ENCODE measurements at regions not wholly inside any gene's neighbourhood (a gene's known extent, or its start where the extent isn't known, plus 50 kb on each side); places are given as distances from the start of the nearest gene placed in this dataset.

- H4K20me1 ChIP-seq (replicated peaks in 1 of 2; ENCODE audit: control insufficient read depth in 1 of 2, insufficient read depth in 2 of 2, low read length in 2 of 2) = no peaks in the 10 kb centered on the region
- no peak overlapping the region for H3K56ac ChIP-seq (replicated peaks; ENCODE audit: insufficient read length, low read depth, low read length)
- no peak overlapping the region for H3K9ac ChIP-seq (replicated peaks in 1 of 4; ENCODE audit: extremely low read depth in 1 of 4, low read depth in 3 of 4, low read length in 3 of 4)
- no peaks in the 10 kb centered on the region for H3K23me2 ChIP-seq (ENCODE audit: low read depth, low read length)
- H2BK120ac ChIP-seq (replicated peaks; ENCODE audit: low read depth, low read length) = no peak overlapping the region
- H3K14ac ChIP-seq (ENCODE audit: insufficient read length) = no peak overlapping the region
- H4K91ac ChIP-seq (replicated peaks; ENCODE audit: insufficient read length, low read length) = no peak overlapping the region
- H4K5ac ChIP-seq (ENCODE audit: insufficient read length, low read depth, low read length) = no peak overlapping the region
- H3K27ac ChIP-seq (ENCODE audit: low read depth, low read length) = no peak overlapping the region
- no peak overlapping the region for H2BK5ac ChIP-seq (ENCODE audit: low read depth, low read length)
- 92% methylated on average over 3 of the region's 3 CpGs; no CpG with 5 or more reads in 1 of the 2 experiments for WGBS, 2 experiments (ENCODE audit: extremely low coverage in 1 of 2, insufficient coverage in 1 of 2, insufficient read length in 1 of 2, insufficient replicate concordance in 2 of 2, low coverage in 1 of 2, low lambda C conversion rate in 2 of 2, missing lambda C conversion rate in 1 of 2)
- no peak overlapping the region for H3K4me2 ChIP-seq (ENCODE audit: insufficient read depth in 1 of 2, low read depth in 2 of 2, low read length in 2 of 2)
- peak overlapping the region; percentile 84; the same call in 1 of the 2 replicates for H2AFZ ChIP-seq (ENCODE audit: low read length)
- DNase-seq (ENCODE audit: low read depth in 1 of 2, low spot score in 2 of 2) = peak in 1 of 2 experiments; percentile 51
- FAIRE-seq = no peak
- H2BK15ac ChIP-seq (ENCODE audit: low read length) = no peak overlapping the region
- H2BK20ac ChIP-seq (ENCODE audit: low read length) = no peak overlapping the region
- no peak overlapping the region for H3K4me3 ChIP-seq (ENCODE audit: extremely low read depth in 1 of 4, insufficient read depth in 2 of 4, low read depth in 3 of 4, low read length in 4 of 4)
- H3K27me3 ChIP-seq (replicated peaks in 1 of 4; ENCODE audit: control insufficient read depth in 3 of 4, extremely low read depth in 1 of 4, insufficient read depth in 3 of 4, low read length in 3 of 4) = no peaks in the 10 kb centered on the region
- no peaks in the 10 kb centered on the region for H3K79me2 ChIP-seq (ENCODE audit: control insufficient read depth in 1 of 2, insufficient read depth in 2 of 2, low read length in 2 of 2)
- H2BK12ac ChIP-seq (ENCODE audit: low read depth, low read length) = no peak overlapping the region
- H2AK5ac ChIP-seq (ENCODE audit: low read depth, low read length) = no peak overlapping the region
- no peaks in the 10 kb centered on the region for H3K9me3 ChIP-seq (ENCODE audit: insufficient read depth in 2 of 2, low read depth in 1 of 2, low read length in 1 of 2)
- CTCF ChIA-PET (ENCODE audit: partially characterized antibody) = interaction anchor here (0.6 to 1.3 kb wide), 5 partner anchors 11 to 194 kb away, joined by 3 to 4 read pairs (median 3); no protein-coding TSS in a partner anchor
- H3K18ac ChIP-seq (ENCODE audit: extremely low read depth, low read length) = no peak overlapping the region
- no peaks in the 10 kb centered on the region for H3K36me3 ChIP-seq (ENCODE audit: control insufficient read depth in 2 of 4, insufficient read depth in 4 of 4, low read length in 3 of 4)
- no peak overlapping the region for H4K8ac ChIP-seq (ENCODE audit: extremely low read depth, insufficient read depth, low read length)
- TF ChIP-seq RAD21 (IDR thresholded peaks at IDR 0.05 in 1 of 2, conservative IDR thresholded peaks at IDR 0.05 in 1 of 2; ENCODE audit: low read depth in 2 of 2, low read length in 2 of 2) = peak in 1 of 2 experiments; percentile 10; a peak in 2 of 4 replicates
- TF ChIP-seq, protein P1, sequence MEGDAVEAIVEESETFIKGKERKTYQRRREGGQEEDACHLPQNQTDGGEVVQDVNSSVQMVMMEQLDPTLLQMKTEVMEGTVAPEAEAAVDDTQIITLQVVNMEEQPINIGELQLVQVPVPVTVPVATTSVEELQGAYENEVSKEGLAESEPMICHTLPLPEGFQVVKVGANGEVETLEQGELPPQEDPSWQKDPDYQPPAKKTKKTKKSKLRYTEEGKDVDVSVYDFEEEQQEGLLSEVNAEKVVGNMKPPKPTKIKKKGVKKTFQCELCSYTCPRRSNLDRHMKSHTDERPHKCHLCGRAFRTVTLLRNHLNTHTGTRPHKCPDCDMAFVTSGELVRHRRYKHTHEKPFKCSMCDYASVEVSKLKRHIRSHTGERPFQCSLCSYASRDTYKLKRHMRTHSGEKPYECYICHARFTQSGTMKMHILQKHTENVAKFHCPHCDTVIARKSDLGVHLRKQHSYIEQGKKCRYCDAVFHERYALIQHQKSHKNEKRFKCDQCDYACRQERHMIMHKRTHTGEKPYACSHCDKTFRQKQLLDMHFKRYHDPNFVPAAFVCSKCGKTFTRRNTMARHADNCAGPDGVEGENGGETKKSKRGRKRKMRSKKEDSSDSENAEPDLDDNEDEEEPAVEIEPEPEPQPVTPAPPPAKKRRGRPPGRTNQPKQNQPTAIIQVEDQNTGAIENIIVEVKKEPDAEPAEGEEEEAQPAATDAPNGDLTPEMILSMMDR (IDR thresholded peaks at IDR 0.05; ENCODE audit: control extremely low read depth in 1 of 3, insufficient read depth in 1 of 3, low read depth in 1 of 3, low read length in 3 of 3) = peak in 2 of 3 experiments; percentile 29 to 44; a peak in 2 of 4 replicates
- TF ChIP-seq CHD1 (IDR thresholded peaks at IDR 0.05; ENCODE audit: low read depth, low read length) = no peak
- TF ChIP-seq BRCA1 (IDR thresholded peaks at IDR 0.05; ENCODE audit: low read depth, low read length) = no peak
- no peak for TF ChIP-seq KDM5A (IDR thresholded peaks at IDR 0.05; ENCODE audit: low read length)
- H3K4me1 ChIP-seq (replicated peaks in 1 of 4; ENCODE audit: control insufficient read depth in 3 of 4, insufficient read depth in 4 of 4, low read length in 3 of 4) = no peaks in the 10 kb centered on the region
- H3K23ac ChIP-seq (ENCODE audit: insufficient read length) = no peak overlapping the region
- POLR2A ChIA-PET (ENCODE audit: partially characterized antibody) = interaction anchor here (1.2 kb wide), 1 partner anchor 14 kb away, joined by 3 read pairs; no protein-coding TSS in a partner anchor
- no peaks in the 10 kb centered on the region for H3K79me1 ChIP-seq (ENCODE audit: low read depth, low read length)
- no peak overlapping the region for H3K4ac ChIP-seq (replicated peaks; ENCODE audit: insufficient read length, low read depth, low read length)
Measured at GRCh38 chr5:28967848-28968247, 1929.5 kb upstream of the CDH9 start.

All from H1 (cell line).